Lung (tissue), 11 donors: ENCODE measurements at regions not wholly inside any gene's neighbourhood (a gene's known extent, or its start where the extent isn't known, plus 50 kb on each side); places are given as distances from the start of the nearest gene placed in this dataset.
A peak's percentile ranks its signal among the peaks of the same experiment; 100 is the strongest.

Experiments used
- ATAC-seq: fragments of 200-7000 bp; cut with Tn5 transposase; one replicate; pipeline ENCODE4 v1.9.1; 2020; ENCODE audit warnings: moderate number of reproducible peaks; ENCODE audit not compliant: insufficient read depth, low FRiP score
- DNase-seq, 3 donors: peaks; one replicate each; pipeline ENCODE4 v3.0.0-alpha.2; 2013 to 2017
- H3K27ac ChIP-seq, 2 donors: one replicate each; pipeline ENCODE4 v1.5.1; 2013; ENCODE audit warnings: mild to moderate bottlenecking in 2 of 2, moderate library complexity in 2 of 2, control low read depth in 1 of 2, inconsistent platforms in 1 of 2, low read depth in 1 of 2, low read length in 1 of 2
- H3K27me3 ChIP-seq, 3 donors: one replicate each; pipeline ENCODE4 v1.5.1; 2013; ENCODE audit warnings: low read length in 2 of 3; ENCODE audit not compliant: control insufficient read depth in 3 of 3, insufficient read depth in 3 of 3
- H3K36me3 ChIP-seq, 4 donors: one replicate each; pipeline ENCODE4 v1.5.1; 2013; ENCODE audit warnings: low read length in 4 of 4, mild to moderate bottlenecking in 1 of 4, moderate library complexity in 1 of 4; ENCODE audit not compliant: control insufficient read depth in 4 of 4, insufficient read depth in 4 of 4
- H3K4me1 ChIP-seq, 5 donors: one replicate each; pipeline ENCODE4 v1.5.1; 2013; ENCODE audit warnings: low read length in 5 of 5, mild to moderate bottlenecking in 2 of 5, moderate library complexity in 1 of 5; ENCODE audit not compliant: control insufficient read depth in 5 of 5, insufficient read depth in 5 of 5
- H3K4me3 ChIP-seq: one replicate; pipeline ENCODE4 v1.5.1; 2013; ENCODE audit warnings: mild to moderate bottlenecking, control low read depth, moderate library complexity
- H3K9ac ChIP-seq, 2 donors: one replicate each; pipeline ENCODE4 v1.5.1; 2013; ENCODE audit warnings: low read length in 2 of 2, control low read depth in 1 of 2; ENCODE audit not compliant: insufficient read depth in 1 of 2
- H3K9me3 ChIP-seq, 4 donors: one replicate each; pipeline ENCODE4 v1.5.1; 2013; ENCODE audit warnings: low read length in 3 of 4, mild to moderate bottlenecking in 1 of 4, moderate library complexity in 1 of 4; ENCODE audit not compliant: control insufficient read depth in 4 of 4, insufficient read depth in 3 of 4
- WGBS, 2 donors: extraction: QIAGEN DNeasy Blood & Tissue Kit; methylation state at CpG; one replicate each; pipeline ENCODE4 v1.1.7; 2013; 5-methylcytosine and 5-hydroxymethylcytosine counted together
- TF ChIP-seq, protein P1 (sequence below): IDR thresholded peaks from 2 replicates; pipeline ENCODE4 v1.5.1; 2012; ENCODE audit warnings: mild to moderate bottlenecking; ENCODE audit errors: control extremely low read depth, extremely low read depth
- donor health status: control.
- donor health status: control.
- donor health status: Bipolar disorder and iron deficiency.
- donor health status: healthy.
- donor health status: DM: yes; HTN: yes; CAD: no.

GRCh38 chr18:48488388-48488850, 50.4 kb upstream of the CTIF start:
- ATAC-seq (peak; percentile 70), DNase-seq (peak; percentile 76 to 86 (median 84))
- no peak overlapping the region for H3K9ac ChIP-seq
- no peaks in the 10 kb centered on the region for H3K27me3 ChIP-seq
- no peak overlapping the region for H3K27ac ChIP-seq
- WGBS, 2 donors: 28 to 59% methylated on average over 3 of the region's 3 CpGs
- no peak overlapping the region for H3K4me3 ChIP-seq
- no peaks in the 10 kb centered on the region for H3K9me3 ChIP-seq
- no peaks in the 10 kb centered on the region for H3K36me3 ChIP-seq
- TF ChIP-seq, protein P1, sequence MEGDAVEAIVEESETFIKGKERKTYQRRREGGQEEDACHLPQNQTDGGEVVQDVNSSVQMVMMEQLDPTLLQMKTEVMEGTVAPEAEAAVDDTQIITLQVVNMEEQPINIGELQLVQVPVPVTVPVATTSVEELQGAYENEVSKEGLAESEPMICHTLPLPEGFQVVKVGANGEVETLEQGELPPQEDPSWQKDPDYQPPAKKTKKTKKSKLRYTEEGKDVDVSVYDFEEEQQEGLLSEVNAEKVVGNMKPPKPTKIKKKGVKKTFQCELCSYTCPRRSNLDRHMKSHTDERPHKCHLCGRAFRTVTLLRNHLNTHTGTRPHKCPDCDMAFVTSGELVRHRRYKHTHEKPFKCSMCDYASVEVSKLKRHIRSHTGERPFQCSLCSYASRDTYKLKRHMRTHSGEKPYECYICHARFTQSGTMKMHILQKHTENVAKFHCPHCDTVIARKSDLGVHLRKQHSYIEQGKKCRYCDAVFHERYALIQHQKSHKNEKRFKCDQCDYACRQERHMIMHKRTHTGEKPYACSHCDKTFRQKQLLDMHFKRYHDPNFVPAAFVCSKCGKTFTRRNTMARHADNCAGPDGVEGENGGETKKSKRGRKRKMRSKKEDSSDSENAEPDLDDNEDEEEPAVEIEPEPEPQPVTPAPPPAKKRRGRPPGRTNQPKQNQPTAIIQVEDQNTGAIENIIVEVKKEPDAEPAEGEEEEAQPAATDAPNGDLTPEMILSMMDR: no peak
- peaks cover 0 to 7% (median 1%) of the 10 kb centered on the region in 5 donors for H3K4me1 ChIP-seq

DNA sequence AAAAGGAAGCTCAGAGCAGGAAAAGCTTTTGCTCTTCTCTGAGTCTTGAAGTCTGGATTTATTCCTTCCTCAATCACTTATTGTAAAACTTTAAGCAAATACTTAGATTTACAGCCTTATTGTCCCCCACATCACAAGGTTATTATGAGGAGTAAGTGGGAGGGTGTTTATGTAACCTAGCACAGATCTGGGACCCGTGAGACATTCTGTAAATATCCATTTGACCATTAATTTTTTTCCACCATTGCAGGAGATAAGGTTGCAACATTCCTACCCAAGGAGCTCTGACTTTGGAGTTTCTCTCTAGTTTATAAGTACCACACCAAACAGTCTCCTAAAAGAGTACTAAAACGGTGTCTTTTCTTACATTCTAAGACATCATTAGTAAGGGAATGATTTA, 52.1 kb upstream of the CTIF start:
- TF ChIP-seq, protein P1: no peak
- H3K27me3 ChIP-seq: no peaks in the 10 kb centered on the region
- peaks cover 0 to 4% (median 0%) of the 10 kb centered on the region in 5 donors for H3K4me1 ChIP-seq
- 43 to 59% methylated on average over 2 of the region's 2 CpGs for WGBS, 2 donors
- no peak overlapping the region for H3K9ac ChIP-seq
- no peak for ATAC-seq
- no peak overlapping the region for H3K27ac ChIP-seq
- H3K4me3 ChIP-seq: no peak overlapping the region
- no peaks in the 10 kb centered on the region for H3K9me3 ChIP-seq
- no peak for DNase-seq
- H3K36me3 ChIP-seq: no peaks in the 10 kb centered on the region

- H3K9me3 ChIP-seq: no peaks in the 10 kb centered on the region
- H3K4me3 ChIP-seq: no peak overlapping the region
- ATAC-seq: no peak
- peaks cover 0 to 4% (median 0%) of the 10 kb centered on the region in 5 donors for H3K4me1 ChIP-seq
- WGBS, 2 donors: 78% methylated on average over 5 of the region's 5 CpGs
- H3K36me3 ChIP-seq: no peaks in the 10 kb centered on the region
- H3K27ac ChIP-seq: no peak overlapping the region
- no peak for DNase-seq
- H3K9ac ChIP-seq: no peak overlapping the region
- no peaks in the 10 kb centered on the region for H3K27me3 ChIP-seq
- TF ChIP-seq, protein P1: no peak
Observed at GRCh38 chr18:48485828-48486405, 52.9 kb upstream of the CTIF start.

DNA sequence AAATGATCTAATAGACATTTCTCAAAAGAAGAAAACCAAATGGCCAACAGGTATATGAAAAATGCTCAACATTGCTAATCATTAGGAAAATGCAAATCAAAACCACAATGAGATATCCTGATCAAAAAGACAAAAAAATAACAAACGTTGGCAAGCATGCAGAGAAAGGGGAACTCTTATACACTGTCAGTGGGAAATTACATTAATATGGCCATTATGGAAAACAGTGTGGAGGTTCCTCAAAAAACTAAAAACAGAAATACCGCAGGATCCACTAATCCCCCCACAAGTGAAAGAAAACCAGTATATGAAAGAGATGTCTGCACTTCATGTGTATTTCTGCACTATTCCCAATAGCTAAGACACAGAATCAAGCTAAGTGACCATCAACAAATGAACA, 57.7 kb upstream of the CTIF start:
- no peaks in the 10 kb centered on the region for H3K36me3 ChIP-seq
- H3K4me3 ChIP-seq: no peak overlapping the region
- ATAC-seq (no peak), DNase-seq (no peak)
- H3K9me3 ChIP-seq: peaks cover 0 to 2% (median 0%) of the 10 kb centered on the region in 4 donors
- WGBS, 2 donors: 48 to 69% methylated on average over 2 of the region's 2 CpGs
- no peak overlapping the region for H3K9ac ChIP-seq
- peaks cover 0 to 2% (median 0%) of the 10 kb centered on the region in 5 donors for H3K4me1 ChIP-seq
- H3K27ac ChIP-seq: no peak overlapping the region
- no peaks in the 10 kb centered on the region for H3K27me3 ChIP-seq
- TF ChIP-seq, protein P1: no peak
